Keratinocyte (primary cell): ENCODE measurements at regions not wholly inside any gene's neighbourhood (a gene's known extent, or its start where the extent isn't known, plus 50 kb on each side); places are given as distances from the start of the nearest gene placed in this dataset.

Source experiments
- DNase-seq: peaks from one replicate; pipeline ENCODE4 v3.0.0-alpha.2; 2011; ENCODE audit warnings: low read depth, missing footprints, low spot score
- FAIRE-seq: peaks from 2 replicates; lab custom pipeline; 2011; peaks lifted over from hg19 to GRCh38; lab: Jason Lieb, UNC
- H2AFZ ChIP-seq: 2 replicates; pipeline ENCODE4 v1.6.0; 2012; ENCODE audit warnings: low read length, control low read depth, inconsistent platforms; ENCODE audit not compliant: control insufficient read depth
- H3K27ac ChIP-seq: 2 replicates; pipeline ENCODE4 v1.5.1; 2011; ENCODE audit warnings: low read length; ENCODE audit not compliant: control insufficient read depth, insufficient read depth
- H3K27me3 ChIP-seq: 3 replicates; pipeline ENCODE4 v1.6.0; 2011; ENCODE audit warnings: low read length; ENCODE audit not compliant: control insufficient read depth, insufficient read depth; ENCODE audit errors: extremely low read depth
- H3K36me3 ChIP-seq, 2 experiments: 2 replicates in 1 of 2; 3 replicates in 1 of 2; pipeline ENCODE4 v1.5.1; 2011; ENCODE audit warnings: low read length in 2 of 2, mild to moderate bottlenecking in 1 of 2; ENCODE audit not compliant: control insufficient read depth in 2 of 2, insufficient read depth in 2 of 2; ENCODE audit errors: extremely low read depth in 1 of 2
- H3K4me1 ChIP-seq: 3 replicates; pipeline ENCODE4 v1.5.1; 2011; ENCODE audit warnings: low read length; ENCODE audit not compliant: control insufficient read depth, insufficient read depth; ENCODE audit errors: extremely low read depth
- H3K4me2 ChIP-seq: 3 replicates; pipeline ENCODE4 v1.6.0; 2011; ENCODE audit warnings: low read depth, low read length; ENCODE audit not compliant: control insufficient read depth, insufficient read depth; ENCODE audit errors: extremely low read depth
- H3K4me3 ChIP-seq, 3 experiments: fragments of 200-600 bp in 1 of 3; sonication (generic) in 1 of 3; 2 replicates in 2 of 3; 3 replicates in 1 of 3; pipeline ENCODE4 v1.5.1; 2011 to 2016; ENCODE audit warnings: low read length in 3 of 3, mild to moderate bottlenecking in 3 of 3, control low read depth in 2 of 3, inconsistent platforms in 1 of 3, low read depth in 1 of 3, mixed read lengths in 1 of 3, mixed run types in 1 of 3, moderate library complexity in 1 of 3; ENCODE audit not compliant: control insufficient read depth in 2 of 3, insufficient read depth in 2 of 3; ENCODE audit errors: extremely low read depth in 1 of 3
- H3K79me2 ChIP-seq: 2 replicates; pipeline ENCODE4 v1.6.0; 2012; ENCODE audit warnings: low read length; ENCODE audit not compliant: control insufficient read depth, insufficient read depth
- H3K9ac ChIP-seq: 3 replicates; pipeline ENCODE4 v1.6.0; 2011; ENCODE audit warnings: low read length; ENCODE audit not compliant: control insufficient read depth, insufficient read depth; ENCODE audit errors: extremely low read depth
- H3K9me1 ChIP-seq: 3 replicates; pipeline ENCODE4 v1.6.0; 2011; ENCODE audit warnings: low read length; ENCODE audit not compliant: control insufficient read depth, insufficient read depth; ENCODE audit errors: extremely low read depth
- H3K9me3 ChIP-seq: 2 replicates; pipeline ENCODE4 v1.5.1; 2012; ENCODE audit warnings: low read depth, low read length; ENCODE audit not compliant: control insufficient read depth
- H4K20me1 ChIP-seq: 3 replicates; pipeline ENCODE4 v1.6.0; 2011; ENCODE audit warnings: low read length; ENCODE audit not compliant: control insufficient read depth, insufficient read depth; ENCODE audit errors: extremely low read depth
- EZH2 ChIP-seq: IDR thresholded peaks from one replicate; pipeline ENCODE4 v1.6.1; 2012; ENCODE audit warnings: inconsistent platforms, mild to moderate bottlenecking, low read length, moderate library complexity
- dilution Hi-C: fragments of 300-500 bp; cut with MboI; formaldehyde crosslinking; loops from one replicate; pipeline ENCODE4 v1.7.0; 2020; ENCODE audit warnings: low sequenced_read_pairs; ENCODE audit not compliant: extremely low pct_ligation_motif_present
- TF ChIP-seq, protein P1 (sequence below), 3 experiments: IDR thresholded peaks in 1 of 3; conservative IDR thresholded peaks in 1 of 3; optimal IDR thresholded peaks in 1 of 3; 2 replicates in 2 of 3; 3 replicates in 1 of 3; pipeline versions ENCODE3 to v1.5.1; 2011; ENCODE audit warnings: low read length in 3 of 3, mild to moderate bottlenecking in 3 of 3, moderate library complexity in 2 of 3, control low read depth in 1 of 3, inconsistent platforms in 1 of 3; ENCODE audit not compliant: insufficient read depth in 2 of 3; ENCODE audit errors: extremely low read depth in 1 of 3

DNA sequence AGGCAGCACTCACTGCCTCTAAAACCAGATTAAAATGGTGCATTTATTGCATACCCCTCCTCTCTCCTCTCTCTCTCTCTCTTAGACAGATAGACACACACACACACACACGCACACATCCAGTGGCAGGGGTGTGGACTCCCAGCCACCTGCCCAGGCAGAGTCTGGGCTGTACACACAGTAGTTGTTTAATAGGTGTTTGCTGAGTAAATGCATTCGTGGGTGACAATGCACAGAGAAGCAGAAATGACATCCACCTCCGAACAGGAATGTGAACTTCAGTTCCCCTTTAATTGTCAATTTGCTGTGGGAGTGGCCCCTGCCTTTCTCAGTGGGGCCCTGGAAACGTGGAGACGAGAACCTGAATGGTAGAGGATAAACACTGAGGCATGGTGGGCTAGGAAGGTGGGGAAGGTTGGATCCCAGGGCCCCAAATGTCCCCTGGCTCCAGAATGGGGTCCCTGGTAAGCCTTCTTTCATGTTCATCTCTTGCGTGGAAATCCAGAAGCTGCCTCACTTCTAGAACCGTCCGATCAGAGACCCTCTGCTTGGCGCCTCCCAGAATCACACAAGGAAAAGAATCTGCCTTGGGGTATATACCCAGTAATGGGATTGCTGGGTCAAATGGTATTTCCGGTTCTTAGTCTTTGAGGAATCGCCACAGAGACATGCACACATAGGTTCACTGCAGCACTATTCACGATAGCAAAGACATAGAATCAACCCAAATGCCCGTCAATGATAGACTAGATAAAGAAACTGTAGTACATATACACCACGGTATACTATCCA, 58.5 kb upstream of the ECHDC3 start:
- Histone ChIP-seq H3K4me1 (peaks cover 35% of the 10 kb centered on the region), H3K4me2 (no peak overlapping the region), H3K36me3 (no peaks in the 10 kb centered on the region), H3K4me3 (no peak overlapping the region), H3K27ac (no peak overlapping the region), H3K27me3 (peaks cover 4% of the 10 kb centered on the region), H4K20me1 (no peaks in the 10 kb centered on the region), H3K79me2 (no peaks in the 10 kb centered on the region), H2AFZ (no peak overlapping the region), H3K9ac (no peak overlapping the region), H3K9me1 (peaks cover 3% of the 10 kb centered on the region), H3K9me3 (no peaks in the 10 kb centered on the region)
- FAIRE-seq: no peak
- dilution Hi-C loops: no loop called here
- TF ChIP-seq, protein P1, sequence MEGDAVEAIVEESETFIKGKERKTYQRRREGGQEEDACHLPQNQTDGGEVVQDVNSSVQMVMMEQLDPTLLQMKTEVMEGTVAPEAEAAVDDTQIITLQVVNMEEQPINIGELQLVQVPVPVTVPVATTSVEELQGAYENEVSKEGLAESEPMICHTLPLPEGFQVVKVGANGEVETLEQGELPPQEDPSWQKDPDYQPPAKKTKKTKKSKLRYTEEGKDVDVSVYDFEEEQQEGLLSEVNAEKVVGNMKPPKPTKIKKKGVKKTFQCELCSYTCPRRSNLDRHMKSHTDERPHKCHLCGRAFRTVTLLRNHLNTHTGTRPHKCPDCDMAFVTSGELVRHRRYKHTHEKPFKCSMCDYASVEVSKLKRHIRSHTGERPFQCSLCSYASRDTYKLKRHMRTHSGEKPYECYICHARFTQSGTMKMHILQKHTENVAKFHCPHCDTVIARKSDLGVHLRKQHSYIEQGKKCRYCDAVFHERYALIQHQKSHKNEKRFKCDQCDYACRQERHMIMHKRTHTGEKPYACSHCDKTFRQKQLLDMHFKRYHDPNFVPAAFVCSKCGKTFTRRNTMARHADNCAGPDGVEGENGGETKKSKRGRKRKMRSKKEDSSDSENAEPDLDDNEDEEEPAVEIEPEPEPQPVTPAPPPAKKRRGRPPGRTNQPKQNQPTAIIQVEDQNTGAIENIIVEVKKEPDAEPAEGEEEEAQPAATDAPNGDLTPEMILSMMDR (optimal IDR thresholded peaks at IDR 0.05 in 1 of 3, IDR thresholded peaks at IDR 0.05 in 1 of 3, conservative IDR thresholded peaks at IDR 0.05 in 1 of 3; ENCODE audit: extremely low read depth in 1 of 3, insufficient read depth in 2 of 3, low read length in 3 of 3): no peak
- no peak for TF ChIP-seq EZH2
- no peak for DNase-seq

DNA sequence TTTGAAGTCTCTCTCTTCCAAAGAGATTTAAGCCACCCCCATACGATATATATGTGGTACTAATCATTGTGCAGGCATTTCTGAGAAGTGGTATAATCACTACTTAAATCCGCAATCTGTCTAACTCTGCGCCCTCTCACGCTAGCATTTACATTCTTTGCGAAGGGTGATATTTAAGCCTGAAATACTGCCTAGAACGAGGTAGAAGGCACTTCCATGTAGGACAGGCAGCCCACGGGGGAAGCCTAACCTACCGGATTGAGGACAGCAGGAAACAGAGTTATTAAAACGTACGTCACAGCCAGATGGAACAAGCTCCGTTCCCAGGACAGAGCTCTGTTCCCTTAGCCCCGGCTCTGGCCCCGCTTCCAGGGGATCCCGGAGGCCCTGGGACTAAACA, 59.3 kb upstream of the ECHDC3 start:
- DNase-seq (no peak), FAIRE-seq (no peak)
- Histone ChIP-seq H3K27ac (no peak overlapping the region), H2AFZ (no peak overlapping the region), H3K36me3 (no peaks in the 10 kb centered on the region), H3K79me2 (no peaks in the 10 kb centered on the region), H3K4me1 (peaks cover 30% of the 10 kb centered on the region), H3K9me3 (no peaks in the 10 kb centered on the region), H4K20me1 (no peaks in the 10 kb centered on the region), H3K9ac (no peak overlapping the region), H3K27me3 (peaks cover 4% of the 10 kb centered on the region), H3K4me3 (no peak overlapping the region), H3K9me1 (peaks cover 3% of the 10 kb centered on the region), H3K4me2 (no peak overlapping the region)
- dilution Hi-C loops: no loop called here
- TF ChIP-seq, protein P1 (optimal IDR thresholded peaks at IDR 0.05 in 1 of 3, IDR thresholded peaks at IDR 0.05 in 1 of 3, conservative IDR thresholded peaks at IDR 0.05 in 1 of 3; ENCODE audit: extremely low read depth in 1 of 3, insufficient read depth in 2 of 3, low read length in 3 of 3): no peak
- no peak for TF ChIP-seq EZH2
